Posterior cingulate gyrus (tissue), 11 donors: ENCODE measurements at regions not wholly inside any gene's neighbourhood (a gene's known extent, or its start where the extent isn't known, plus 50 kb on each side); places are given as distances from the start of the nearest gene placed in this dataset.

Source experiments
- DNase-seq, 10 donors: peaks; one replicate each; pipeline versions ENCODE4 v3.0.0 to v3.0.0-alpha.2; 2020 to 2021; ENCODE audit warnings: mixed read lengths in 3 of 10
- intact Hi-C: fragments of 100-400 bp; cut with DNase I; formaldehyde crosslinking; loops from one replicate; pipeline ENCODE4 v1.15.1; 2023

DNA sequence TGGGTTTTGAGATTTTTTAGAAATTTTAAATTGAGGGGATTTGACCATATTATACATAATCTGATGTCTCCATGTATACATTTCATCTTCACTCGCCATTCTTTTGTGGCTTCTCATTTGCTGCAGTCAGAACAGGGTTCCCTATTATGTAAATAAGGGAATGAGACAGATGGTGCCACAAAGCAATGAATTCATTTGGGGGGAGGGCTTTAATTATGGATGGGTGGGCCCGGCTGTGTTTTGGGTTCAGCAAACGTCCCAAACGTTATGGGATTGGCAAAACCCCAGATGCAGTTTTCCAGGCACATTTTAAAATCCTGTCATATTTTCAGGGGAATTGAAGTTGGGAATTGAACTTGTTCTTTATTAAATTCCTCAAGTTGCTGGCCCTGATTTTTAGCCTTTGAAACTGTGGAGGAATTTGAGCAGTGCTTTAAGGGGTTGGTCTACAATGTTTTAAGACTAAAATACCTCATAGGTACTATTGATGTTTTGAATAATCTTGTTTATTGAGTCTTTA lies 558.5 kb upstream of the ZNF462 start:
- no peak for DNase-seq
- intact Hi-C loops = no loop called here

DNA sequence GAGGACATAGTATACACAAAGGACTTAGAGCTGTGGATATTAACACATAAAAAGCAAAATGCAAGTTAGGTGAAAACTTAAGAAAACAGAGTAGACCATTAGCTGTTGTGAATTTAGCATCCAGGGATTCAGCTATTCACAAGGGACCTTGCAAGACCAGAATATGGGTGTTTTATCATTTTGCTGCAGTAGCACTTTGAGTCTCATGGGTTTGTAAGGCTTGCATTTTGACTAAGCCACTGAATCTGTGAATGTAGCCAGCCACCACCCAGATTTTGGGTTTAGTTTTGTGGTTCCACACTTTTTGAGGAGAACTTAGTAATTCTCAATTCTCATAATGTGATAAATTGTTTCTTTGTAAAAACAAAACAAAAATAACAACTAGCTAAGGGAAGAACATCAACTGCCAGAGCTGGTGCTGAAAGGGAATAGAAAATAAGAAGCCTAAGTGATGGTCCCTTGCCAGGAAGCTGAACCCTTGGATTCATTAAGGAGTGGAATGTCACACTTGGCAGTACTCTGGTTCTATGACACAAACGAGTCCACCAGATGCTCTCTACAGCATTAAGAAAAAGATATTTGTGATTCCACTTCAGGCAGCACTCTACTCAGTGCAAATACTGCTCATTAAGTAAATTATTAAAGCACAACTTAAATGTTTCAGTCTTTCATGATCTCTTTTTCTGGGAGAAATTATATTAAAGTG lies 557.4 kb upstream of the ZNF462 start:
- intact Hi-C loops = no loop called here
- DNase-seq = no peak

DNA sequence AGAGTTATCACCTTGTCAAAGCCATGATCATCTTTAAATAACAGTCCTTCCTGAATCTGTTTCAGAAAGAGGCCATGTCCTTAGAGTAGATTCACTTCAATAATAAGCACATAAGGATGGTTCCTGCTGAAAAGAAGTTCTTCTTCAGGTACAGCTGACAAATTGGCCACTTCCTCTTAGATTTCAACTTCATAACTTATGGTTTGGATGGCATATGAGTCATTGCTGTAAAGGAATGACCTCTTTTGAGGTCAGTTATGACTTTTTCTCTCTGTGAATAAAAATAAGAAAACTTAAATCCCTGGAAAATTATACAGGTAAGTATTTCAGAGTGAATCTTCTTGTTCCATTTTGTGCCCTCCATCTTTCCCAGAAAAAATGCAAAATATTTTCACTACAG lies 555.3 kb upstream of the ZNF462 start:
- DNase-seq = no peak
- intact Hi-C loops = no loop called here

DNA sequence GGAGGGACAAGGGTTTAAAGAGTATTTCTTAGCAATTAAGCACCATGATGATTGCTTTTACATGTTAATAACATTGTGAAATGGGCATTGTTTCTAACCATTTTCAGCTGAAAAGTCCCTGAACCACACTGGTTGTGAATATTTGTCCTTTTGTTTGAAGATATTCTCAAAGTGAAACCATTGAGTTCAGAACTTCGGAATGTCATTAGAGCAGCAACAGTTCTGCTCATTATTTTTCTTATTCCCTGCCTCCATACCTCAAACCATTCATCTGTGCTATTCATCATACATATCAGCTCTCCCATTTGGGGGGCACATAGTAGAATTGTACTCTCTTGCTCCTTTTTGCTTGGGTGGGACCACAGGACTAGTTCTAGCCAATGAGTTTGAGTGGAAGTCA lies 553.0 kb upstream of the ZNF462 start:
- no peak for DNase-seq

DNA sequence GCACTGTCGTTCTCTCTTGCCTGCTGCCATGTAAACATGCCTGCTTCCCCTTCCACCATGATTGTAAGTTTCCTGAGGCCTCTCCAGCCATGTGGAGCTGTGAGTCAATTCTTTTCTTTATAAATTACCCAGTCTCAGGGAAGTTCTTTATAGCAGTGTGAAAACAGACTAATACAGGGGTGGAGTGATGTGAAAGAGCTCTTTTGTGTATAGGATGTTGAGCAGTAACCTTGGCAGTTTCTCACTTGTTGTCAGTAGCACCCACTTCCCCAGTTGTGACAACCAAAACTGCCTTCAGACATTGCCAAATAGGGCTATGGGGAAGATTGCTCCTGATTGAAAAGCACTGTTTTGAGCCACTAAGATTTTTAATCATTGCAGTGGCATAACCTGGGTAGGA lies 552.2 kb upstream of the ZNF462 start:
- DNase-seq = no peak
- intact Hi-C loops = no loop called here

More for the DNA sequence above, 553.0 kb upstream of the ZNF462 start:
- intact Hi-C loops = no loop called here

DNA sequence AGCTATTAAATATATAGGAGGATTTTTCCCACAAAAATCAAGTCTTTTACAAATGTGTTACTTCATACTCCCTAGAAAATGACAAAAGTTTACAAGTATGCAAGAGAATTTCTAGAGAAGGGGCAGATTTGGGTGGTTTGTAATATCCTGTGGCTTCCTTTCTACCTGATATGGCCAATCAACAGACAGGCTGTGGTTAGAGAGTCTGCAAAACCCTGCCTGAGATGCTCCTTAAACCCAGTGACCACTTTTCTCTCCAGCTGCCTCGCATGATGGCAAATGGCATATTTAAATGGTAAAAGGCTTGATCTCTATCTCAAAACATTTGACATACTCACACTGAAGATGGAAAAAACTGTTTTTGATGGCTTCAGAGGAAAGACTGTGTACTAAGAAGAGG lies 550.1 kb upstream of the ZNF462 start:
- no peak for DNase-seq
- intact Hi-C loops = no loop called here

DNA sequence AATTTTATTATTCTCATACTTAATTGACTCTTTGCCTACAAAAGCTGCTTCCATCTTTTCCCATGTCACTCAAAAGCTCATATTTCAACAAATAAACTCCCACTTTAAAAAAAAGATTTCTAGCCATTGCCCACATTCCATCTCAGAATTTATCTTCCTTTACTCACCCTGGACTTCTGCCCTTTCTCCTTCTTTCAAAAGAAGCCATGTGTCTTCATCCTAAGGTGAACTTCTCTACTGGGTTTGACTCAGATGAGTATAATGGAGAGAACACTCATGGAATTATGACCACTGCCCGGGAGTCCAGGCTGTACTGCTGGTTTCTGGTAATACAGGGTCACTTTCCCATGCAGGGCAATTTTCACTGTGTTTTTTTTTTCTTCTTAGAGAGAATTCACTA lies 548.5 kb upstream of the ZNF462 start:
- DNase-seq = no peak
- intact Hi-C loops = no loop called here

DNA sequence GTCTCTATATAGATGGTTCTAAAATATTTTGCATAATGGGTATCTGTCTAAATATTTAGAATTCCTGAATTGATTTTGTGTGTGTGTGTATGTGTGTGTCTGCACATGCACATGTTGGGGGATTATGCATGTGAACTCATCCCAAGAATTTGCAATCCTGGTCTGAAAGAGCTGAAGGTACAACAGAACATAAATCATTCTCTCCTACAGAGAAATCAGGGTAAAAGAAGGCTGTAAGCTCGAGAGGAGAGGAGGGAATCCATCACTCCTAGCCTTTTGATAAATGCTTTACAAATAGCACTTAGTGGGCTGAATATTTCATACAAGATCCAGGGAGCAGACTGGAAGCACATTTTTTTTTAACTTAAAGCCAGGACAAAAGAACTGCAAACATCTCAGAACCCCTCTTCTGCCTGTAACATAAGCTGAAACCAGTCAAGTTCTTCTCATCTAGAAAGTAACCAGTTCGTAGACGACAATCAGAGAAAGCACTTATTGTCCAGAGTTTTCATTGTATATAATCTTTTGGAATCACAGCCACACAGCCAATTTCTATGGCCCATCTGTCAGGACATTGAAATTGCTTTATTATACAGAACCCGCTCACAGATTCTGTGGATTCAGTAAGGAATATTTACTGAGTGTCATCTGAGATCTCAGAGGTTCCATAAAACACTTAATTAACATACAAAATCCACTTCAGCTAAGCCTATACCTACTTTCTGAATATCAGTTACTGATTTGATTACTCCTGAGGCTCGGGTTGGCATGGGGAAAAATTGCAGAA lies 541.4 kb upstream of the ZNF462 start:
- intact Hi-C loops = no loop called here
- DNase-seq = no peak

DNA sequence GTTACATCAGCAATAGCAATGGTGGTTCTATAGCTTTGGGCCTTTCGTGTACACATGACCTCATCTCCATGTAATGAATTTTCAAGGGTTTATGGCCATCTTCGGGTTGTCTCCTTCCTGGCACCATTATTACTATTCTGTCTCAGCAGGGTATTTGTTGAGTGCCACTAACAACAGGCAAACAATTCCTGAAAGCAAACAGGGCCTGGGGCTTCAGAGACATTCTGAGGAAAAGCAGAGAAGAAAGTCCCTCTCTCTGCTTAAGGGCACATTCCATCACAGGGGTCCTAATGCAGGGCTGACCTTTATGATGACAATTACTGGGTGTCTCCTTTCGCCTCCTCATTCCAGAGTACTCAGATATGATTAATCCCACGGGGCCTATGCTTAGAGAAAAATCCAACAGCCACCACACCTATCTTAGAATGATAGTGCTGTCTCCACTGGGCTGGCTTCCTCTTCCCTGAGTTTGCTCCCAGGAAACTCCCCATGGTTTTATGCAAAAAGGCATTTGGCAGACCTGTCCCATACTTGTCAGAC lies 540.2 kb upstream of the ZNF462 start:
- intact Hi-C loops = no loop called here
- no peak for DNase-seq

DNA sequence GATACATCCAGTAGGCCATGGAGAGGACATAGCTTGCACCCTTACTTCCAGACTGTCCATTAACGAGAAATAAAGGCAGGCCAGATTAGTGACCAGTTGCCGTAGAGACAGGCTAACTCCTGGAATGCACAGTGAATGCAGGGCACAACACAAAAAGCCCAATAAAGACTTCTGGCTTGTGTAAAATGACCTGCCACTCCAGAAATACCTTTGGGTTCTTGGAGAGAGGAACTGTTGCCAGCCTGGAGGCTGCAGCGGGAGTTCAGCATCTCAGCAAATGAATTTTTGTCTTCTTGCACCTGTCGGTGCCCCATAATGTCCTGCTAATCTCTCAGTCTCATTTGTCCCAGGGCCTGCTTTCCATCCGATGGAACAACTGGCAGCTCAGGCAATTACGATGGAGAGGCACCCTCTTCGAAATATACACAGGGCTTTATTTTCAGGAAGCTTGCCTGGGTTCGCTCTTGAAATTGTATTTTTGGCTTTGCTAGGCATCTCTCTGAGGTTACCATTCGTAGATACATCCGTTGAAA lies 538.8 kb upstream of the ZNF462 start:
- intact Hi-C loops = no loop called here
- DNase-seq = peak in 1 of 10 donors; percentile 46

DNA sequence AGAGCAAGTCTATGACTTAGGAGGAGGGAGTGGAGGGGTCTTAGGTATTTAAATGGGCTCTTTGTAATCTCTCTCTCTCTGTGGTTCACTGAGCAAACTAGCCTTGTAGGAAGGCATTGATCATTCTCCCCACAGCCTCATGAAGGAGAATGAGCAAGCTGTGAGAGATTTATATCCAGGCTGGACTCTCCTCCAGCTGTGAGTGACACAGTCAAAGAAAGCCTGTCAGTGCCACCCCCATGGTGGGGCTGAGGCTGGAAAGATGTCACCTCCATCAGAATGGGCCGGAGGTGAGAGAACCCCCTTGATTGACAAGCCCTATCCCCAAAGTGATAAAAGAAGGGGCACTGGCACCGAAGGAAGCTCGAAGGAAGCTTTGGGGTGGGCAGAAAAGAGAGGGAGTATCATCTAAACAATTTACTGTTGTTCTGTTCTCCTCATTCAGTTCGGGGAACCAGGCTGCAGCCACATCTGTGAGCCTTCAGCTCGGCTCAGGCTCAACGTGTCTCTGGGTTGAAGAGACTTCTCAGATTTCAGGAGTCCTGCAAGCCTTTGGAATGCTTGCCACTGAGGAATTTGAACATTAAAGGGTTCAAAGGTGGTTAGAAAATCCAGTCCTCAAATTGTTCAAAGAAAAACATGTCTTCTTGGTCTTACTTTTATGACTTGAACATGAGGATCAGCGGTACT lies 538.2 kb upstream of the ZNF462 start:
- intact Hi-C loops = no loop called here
- peak in 3 of 10 donors; percentile 30 to 80 (median 44) for DNase-seq

DNA sequence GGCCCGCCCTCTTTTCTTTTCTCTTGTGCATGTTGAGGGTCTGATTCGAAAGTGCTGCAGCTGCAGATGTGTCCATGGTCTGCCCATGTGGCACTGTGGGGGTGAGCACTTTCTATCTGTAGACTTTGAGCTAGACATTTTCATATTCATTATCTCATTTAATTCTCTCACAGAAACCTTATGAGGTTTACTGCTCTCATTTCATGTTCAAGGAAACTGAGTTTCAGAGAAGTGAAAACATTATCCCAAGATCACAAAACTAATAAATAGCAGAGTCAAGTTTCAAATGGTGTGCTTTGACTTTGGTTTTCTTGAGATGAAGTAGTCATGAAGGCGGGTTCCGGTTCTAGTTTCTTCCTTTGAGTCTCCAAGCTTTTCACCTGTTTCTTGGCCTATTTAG lies 536.5 kb upstream of the ZNF462 start:
- DNase-seq = no peak
- intact Hi-C loops = no loop called here

DNA sequence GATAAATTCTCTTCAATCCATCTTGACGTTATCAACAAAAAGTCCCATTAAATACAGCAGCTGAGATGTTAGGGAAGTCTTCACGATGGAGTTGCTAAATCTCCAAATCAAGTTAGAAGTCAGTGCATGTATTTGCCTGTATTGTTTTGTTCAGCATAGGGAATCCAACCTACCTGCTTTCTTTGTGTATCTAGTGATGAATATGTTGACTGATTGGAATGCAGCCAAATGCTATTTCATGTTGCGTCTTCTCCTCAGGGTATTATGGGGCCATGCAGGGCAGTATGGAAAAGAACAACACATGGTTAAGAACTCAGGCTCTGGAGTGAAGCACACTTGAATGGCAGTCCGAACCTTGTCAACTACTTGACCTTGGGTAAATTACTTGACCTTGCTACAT lies 529.5 kb upstream of the ZNF462 start:
- intact Hi-C loops = no loop called here
- DNase-seq = no peak

DNA sequence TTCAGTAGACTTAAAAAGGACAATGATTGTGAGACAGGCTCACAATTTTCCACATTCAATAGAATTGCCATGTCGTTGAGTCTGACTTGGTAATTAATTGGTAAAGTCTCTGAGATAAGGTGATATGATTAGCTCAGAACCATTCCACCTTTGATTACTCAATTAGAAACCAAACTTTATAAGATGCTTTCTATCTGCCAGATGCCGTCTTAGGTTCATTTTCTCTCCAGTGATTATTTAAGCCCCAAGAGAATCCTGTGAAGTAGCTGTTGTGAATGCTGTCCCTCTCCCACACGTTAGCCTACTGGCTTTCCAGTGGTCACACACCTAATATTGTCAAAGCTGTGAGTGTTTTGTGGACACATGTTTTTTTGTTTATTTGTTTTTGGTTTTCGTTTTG lies 528.9 kb upstream of the ZNF462 start:
- no peak for DNase-seq
- intact Hi-C loops = no loop called here

DNA sequence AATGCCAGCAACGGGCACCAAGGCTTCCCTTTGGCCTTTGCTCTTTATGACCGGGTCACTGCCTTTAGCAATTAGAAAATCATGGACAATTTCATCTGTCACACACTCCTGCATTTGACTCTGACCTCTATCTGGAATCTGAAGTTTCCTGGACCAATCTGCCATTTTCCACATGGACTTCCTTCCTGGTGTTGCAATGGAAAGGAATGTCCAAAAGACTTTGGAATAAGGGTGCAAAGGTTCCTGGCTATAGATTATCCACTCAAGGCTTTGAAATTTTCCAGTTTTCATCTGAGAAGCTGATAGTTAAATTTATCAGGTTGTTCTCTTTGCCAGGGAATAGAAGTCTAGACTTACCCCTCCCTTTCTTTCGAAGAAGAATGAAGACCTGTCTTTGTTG lies 523.1 kb upstream of the ZNF462 start:
- DNase-seq = no peak
- intact Hi-C loops = no loop called here

DNA sequence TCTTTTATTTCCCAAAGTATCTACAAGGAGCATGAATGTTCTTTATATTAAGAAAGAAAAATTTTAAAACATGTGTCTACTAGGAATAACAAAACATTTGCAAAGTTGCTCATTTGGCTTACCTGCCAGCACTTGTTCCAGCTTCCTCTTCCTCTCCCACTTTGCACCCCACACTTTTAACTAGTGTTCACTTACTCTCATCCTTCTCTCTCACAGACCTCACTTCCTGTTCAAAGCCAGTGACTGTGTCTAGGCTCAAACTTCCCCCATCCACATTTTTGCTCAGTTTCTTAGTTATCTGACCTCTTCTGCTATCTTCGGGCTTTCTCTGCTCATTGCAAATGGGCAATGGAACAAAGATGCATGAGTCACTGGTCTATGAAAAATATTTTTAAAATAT lies 512.2 kb upstream of the ZNF462 start:
- intact Hi-C loops = no loop called here
- DNase-seq = no peak

DNA sequence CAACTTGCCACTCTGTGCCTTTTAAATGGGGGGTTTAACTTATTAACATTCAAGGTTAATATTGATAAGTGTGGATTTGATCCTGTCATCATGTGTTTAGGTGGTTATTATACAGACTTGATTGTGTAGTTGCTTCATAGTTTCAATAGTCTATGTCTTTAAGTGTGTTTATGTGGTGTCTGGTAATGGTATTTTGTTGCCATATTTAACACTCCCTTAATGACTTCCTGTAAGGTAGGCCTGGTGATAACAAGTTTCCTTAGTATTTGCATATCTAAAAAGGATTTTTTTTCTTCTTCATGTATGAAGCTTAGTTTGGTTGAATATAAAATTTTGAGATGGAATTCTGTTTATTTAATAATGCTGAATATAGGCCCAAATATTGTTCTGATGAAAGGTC lies 506.0 kb upstream of the ZNF462 start:
- intact Hi-C loops = no loop called here
- DNase-seq = no peak

DNA sequence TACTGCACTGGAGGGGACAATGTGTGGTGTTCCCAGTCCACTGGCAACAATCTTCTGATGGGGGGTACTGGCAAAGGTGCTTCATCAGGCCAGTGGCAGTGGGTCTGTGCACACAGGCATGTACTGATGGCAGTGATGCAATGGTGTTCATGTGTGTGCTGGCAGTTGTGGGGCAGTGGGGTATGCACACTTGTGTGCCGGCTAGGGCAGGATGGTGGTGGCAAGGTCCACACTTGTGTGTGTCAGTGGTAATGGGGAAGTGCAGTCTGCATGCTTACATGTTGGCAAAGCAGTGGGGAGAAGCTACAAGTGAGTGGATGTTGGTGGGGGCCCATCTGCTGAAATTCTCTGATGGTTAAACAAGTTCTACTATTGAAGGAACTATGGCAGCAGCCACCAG lies 504.6 kb upstream of the ZNF462 start:
- peak in 1 of 10 donors; percentile 32 for DNase-seq
- intact Hi-C loops = no loop called here

DNA sequence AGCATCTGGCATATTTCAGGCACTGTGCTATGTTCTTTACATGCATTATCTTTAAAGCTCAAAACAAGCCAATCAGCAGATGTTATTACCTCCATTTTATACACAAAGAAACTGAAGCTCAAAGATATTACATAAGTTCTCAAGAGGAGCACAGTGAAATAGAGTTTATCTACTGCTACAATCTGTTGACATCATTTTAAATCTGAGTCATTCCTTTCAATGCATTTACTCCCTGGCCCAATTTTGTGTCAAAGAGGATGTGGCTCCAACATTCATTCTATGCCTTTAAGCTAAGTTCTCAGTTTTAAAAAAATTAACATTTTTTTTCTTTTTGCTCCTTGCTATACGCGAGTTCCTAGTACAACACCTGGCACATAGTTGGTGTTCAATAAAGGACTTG lies 486.3 kb upstream of the ZNF462 start:
- no peak for DNase-seq
- intact Hi-C loops = no loop called here

DNA sequence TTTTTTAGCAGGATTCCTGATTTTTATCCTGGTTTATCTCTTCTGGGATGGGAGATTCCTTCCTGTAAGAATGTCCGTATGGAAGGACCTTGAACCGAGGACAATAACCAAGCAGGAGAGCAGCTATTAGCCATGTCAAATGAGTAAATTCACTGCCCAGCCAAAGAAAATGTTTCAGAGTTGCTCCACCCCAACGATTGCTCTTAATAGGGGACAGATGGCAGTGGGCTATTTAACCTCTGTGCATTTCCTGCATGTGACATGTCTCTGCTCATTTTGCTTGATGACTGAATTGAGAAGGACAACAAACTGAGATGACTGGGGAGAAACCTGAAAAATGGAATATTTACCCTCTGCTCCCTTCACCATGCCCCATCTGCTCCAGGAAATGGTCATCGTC lies 479.9 kb upstream of the ZNF462 start:
- DNase-seq = no peak
- intact Hi-C loops = no loop called here

DNA sequence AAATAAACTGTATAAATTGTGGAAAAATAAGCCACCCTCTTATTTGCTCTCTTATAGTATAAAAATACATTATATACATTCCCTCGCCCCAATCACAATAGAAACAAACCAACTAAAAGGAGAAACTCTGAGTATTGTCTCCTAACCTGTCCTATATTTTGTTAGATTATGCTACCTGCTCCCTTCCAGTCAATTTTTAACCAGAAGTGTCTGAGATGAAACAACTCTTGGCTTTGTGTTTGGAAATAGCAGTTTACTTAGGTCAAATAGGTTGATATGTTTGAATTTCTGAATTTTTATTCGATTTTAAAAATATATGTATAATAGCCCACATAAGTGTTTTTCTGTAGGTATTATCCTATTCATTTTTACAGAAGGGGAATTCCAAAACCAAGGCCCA lies 475.0 kb upstream of the ZNF462 start:
- DNase-seq = no peak
- intact Hi-C loops = no loop called here
